Frontal cortex (tissue), 3 donors: ENCODE measurements at regions not wholly inside any gene's neighbourhood (a gene's known extent, or its start where the extent isn't known, plus 50 kb on each side); places are given as distances from the start of the nearest gene placed in this dataset.
"Not testable (repeated sequence)": the region's sequence is repeated elsewhere in the genome, so short reads cannot be mapped to it uniquely, and the experiment has no call there.

Experiments
- DNase-seq, 2 donors: peaks; one replicate each; pipeline ENCODE4 v3.0.0; 2012; ENCODE audit warnings: low spot score in 2 of 2
- FAIRE-seq: peaks from 2 replicates; lab custom pipeline; 2012; peaks lifted over from hg19 to GRCh38; lab: Jason Lieb, UNC
- donor health status: control.
- donor health status: control.
- donor health status: control.

- FAIRE-seq (no peak), DNase-seq (no peak)
These were observed 71.8 kb upstream of the ARHGAP29 start for GRCh38 chr1:94309216-94309615.

GRCh38 chr1:94306521-94306920 lies 69.1 kb upstream of the ARHGAP29 start:
- DNase-seq (no peak), FAIRE-seq (no peak)

- FAIRE-seq: no peak
- DNase-seq: no peak
These were observed 68.3 kb upstream of the ARHGAP29 start for GRCh38 chr1:94305704-94306103.

GRCh38 chr1:94304553-94304952 lies 67.2 kb upstream of the ARHGAP29 start:
- DNase-seq: no peak
- FAIRE-seq: no peak

GRCh38 chr1:94303005-94303404 lies 65.6 kb upstream of the ARHGAP29 start:
- FAIRE-seq (no peak), DNase-seq (no peak)

GRCh38 chr1:94302497-94302896 lies 65.1 kb upstream of the ARHGAP29 start:
- DNase-seq (no peak), FAIRE-seq (no peak)

- DNase-seq: no peak
- FAIRE-seq: no peak
These were observed 63.8 kb upstream of the ARHGAP29 start for GRCh38 chr1:94301186-94301585.

- FAIRE-seq: no peak
- no peak for DNase-seq
These were observed 63.3 kb upstream of the ARHGAP29 start for GRCh38 chr1:94300731-94301130.

- DNase-seq (no peak), FAIRE-seq (no peak)
These were observed 62.5 kb upstream of the ARHGAP29 start for GRCh38 chr1:94299627-94300553.

- FAIRE-seq (no peak), DNase-seq (no peak)
These were observed 61.5 kb upstream of the ARHGAP29 start for GRCh38 chr1:94298861-94299260.

GRCh38 chr1:94296018-94296417 lies 58.6 kb upstream of the ARHGAP29 start:
- no peak for FAIRE-seq
- no peak for DNase-seq

GRCh38 chr1:94292978-94293377 lies 55.6 kb upstream of the ARHGAP29 start:
- not testable (repeated sequence) for FAIRE-seq, DNase-seq

GRCh38 chr1:94289244-94289643 lies 51.9 kb upstream of the ARHGAP29 start:
- FAIRE-seq, DNase-seq: not testable (repeated sequence)
